NCI-H748 treated with DMSO at 0.1 percent for 48 hours (cell line): ENCODE measurements at regions not wholly inside any gene's neighbourhood (a gene's known extent, or its start where the extent isn't known, plus 50 kb on each side); places are given as distances from the start of the nearest gene placed in this dataset.
"Not testable (repeated sequence)": the region's sequence is repeated elsewhere in the genome, so short reads cannot be mapped to it uniquely, and the experiment has no call there.

Experiments
- DNase-seq: peaks from one replicate; lab custom pipeline; 2025; lab: John Stamatoyannopoulos, UW

- no peak for DNase-seq
Measured at GRCh38 chr4:33072298-33073089, 2352.3 kb downstream of the PCDH7 start.

- DNase-seq = no peak
Measured at GRCh38 chr4:33073811-33074210, 2353.6 kb downstream of the PCDH7 start.

GRCh38 chr4:33078145-33078544 lies 2358.0 kb downstream of the PCDH7 start:
- no peak for DNase-seq

GRCh38 chr4:33080275-33080674 lies 2360.1 kb downstream of the PCDH7 start:
- DNase-seq = no peak

GRCh38 chr4:33085709-33086108 lies 2365.5 kb downstream of the PCDH7 start:
- no peak for DNase-seq

GRCh38 chr4:33086331-33086925 lies 2366.3 kb downstream of the PCDH7 start:
- DNase-seq = no peak

- DNase-seq = no peak
Measured at GRCh38 chr4:33088713-33089112, 2368.5 kb downstream of the PCDH7 start.

GRCh38 chr4:33090910-33091309 lies 2370.7 kb downstream of the PCDH7 start:
- DNase-seq = no peak

GRCh38 chr4:33091961-33092360 lies 2371.8 kb downstream of the PCDH7 start:
- no peak for DNase-seq

GRCh38 chr4:33104273-33104672 lies 2384.1 kb downstream of the PCDH7 start:
- DNase-seq = peak; percentile 22

GRCh38 chr4:33107814-33108213 lies 2387.6 kb downstream of the PCDH7 start:
- DNase-seq = no peak

GRCh38 chr4:33111117-33111516 lies 2390.9 kb downstream of the PCDH7 start:
- no peak for DNase-seq

- no peak for DNase-seq
Measured at GRCh38 chr4:33116871-33117270, 2396.7 kb downstream of the PCDH7 start.

GRCh38 chr4:33126002-33126401 lies 2405.8 kb downstream of the PCDH7 start:
- DNase-seq = no peak

- DNase-seq = not testable (repeated sequence)
Measured at GRCh38 chr4:33130662-33131061, 2410.5 kb downstream of the PCDH7 start.

- no peak for DNase-seq
Measured at GRCh38 chr4:33133723-33134122, 2413.6 kb downstream of the PCDH7 start.

GRCh38 chr4:33134366-33134765 lies 2414.2 kb downstream of the PCDH7 start:
- DNase-seq = no peak

GRCh38 chr4:33149658-33150524 lies 2429.7 kb downstream of the PCDH7 start:
- no peak for DNase-seq

- DNase-seq = no peak
Measured at GRCh38 chr4:33150525-33150910, 2430.3 kb downstream of the PCDH7 start.

- DNase-seq = no peak
Measured at GRCh38 chr4:33160126-33160525, 2440.0 kb downstream of the PCDH7 start.

GRCh38 chr4:33161202-33161601 lies 2441.0 kb downstream of the PCDH7 start:
- DNase-seq = no peak

GRCh38 chr4:33162122-33162521 lies 2442.0 kb downstream of the PCDH7 start:
- DNase-seq = no peak
